ENCODE measurements at regions not wholly inside any gene's neighbourhood (a gene's known extent, or its start where the extent isn't known, plus 50 kb on each side); places are given as distances from the start of the nearest gene placed in this dataset.

- DNase-seq, result no peak
Observed at GRCh38 chr5:8870349-8870958, 675.4 kb downstream of the SEMA5A start.

- no peak for DNase-seq
Observed at GRCh38 chr5:8870959-8871355, 674.9 kb downstream of the SEMA5A start.

- no peak for DNase-seq
Observed at GRCh38 chr5:8871446-8871845, 674.4 kb downstream of the SEMA5A start.

- DNase-seq, result no peak
Observed at GRCh38 chr5:8875722-8876121, 670.2 kb downstream of the SEMA5A start.

- no peak for DNase-seq
Observed at GRCh38 chr5:8879248-8879647, 666.6 kb downstream of the SEMA5A start.

- no peak for DNase-seq
Observed at GRCh38 chr5:8884029-8884428, 661.8 kb downstream of the SEMA5A start.

- DNase-seq, result no peak
Observed at GRCh38 chr5:8892926-8893325, 652.9 kb downstream of the SEMA5A start.

GRCh38 chr5:8894031-8894430, 651.8 kb downstream of the SEMA5A start:
- DNase-seq, result no peak

GRCh38 chr5:8895062-8895461, 650.8 kb downstream of the SEMA5A start:
- no peak for DNase-seq

- no peak for DNase-seq
Observed at GRCh38 chr5:8895599-8895998, 650.3 kb downstream of the SEMA5A start.

- DNase-seq, result no peak
Observed at GRCh38 chr5:8897316-8897715, 648.6 kb downstream of the SEMA5A start.

- DNase-seq, result no peak
Observed at GRCh38 chr5:8905021-8905420, 640.9 kb downstream of the SEMA5A start.

GRCh38 chr5:8906303-8906967, 639.4 kb downstream of the SEMA5A start:
- DNase-seq, result no peak

- DNase-seq, result no peak
Observed at GRCh38 chr5:8907168-8907868, 638.6 kb downstream of the SEMA5A start.

- DNase-seq, result no peak
Observed at GRCh38 chr5:8908055-8908683, 637.7 kb downstream of the SEMA5A start.

- no peak for DNase-seq
Observed at GRCh38 chr5:8912106-8912505, 633.8 kb downstream of the SEMA5A start.

- DNase-seq, result no peak
Observed at GRCh38 chr5:8913522-8913921, 632.4 kb downstream of the SEMA5A start.

GRCh38 chr5:8919096-8919495, 626.8 kb downstream of the SEMA5A start:
- no peak for DNase-seq

GRCh38 chr5:8923526-8923925, 622.3 kb downstream of the SEMA5A start:
- no peak for DNase-seq

GRCh38 chr5:8924054-8924793, 621.7 kb downstream of the SEMA5A start:
- DNase-seq, result no peak

GRCh38 chr5:8930021-8930420, 615.9 kb downstream of the SEMA5A start:
- DNase-seq, result no peak

GRCh38 chr5:8934455-8934854, 611.4 kb downstream of the SEMA5A start:
- no peak for DNase-seq

GRCh38 chr5:8940934-8941333, 604.9 kb downstream of the SEMA5A start:
- DNase-seq, result no peak
